ENCODE measurements at regions not wholly inside any gene's neighbourhood (a gene's known extent, or its start where the extent isn't known, plus 50 kb on each side); places are given as distances from the start of the nearest gene placed in this dataset.

DNA sequence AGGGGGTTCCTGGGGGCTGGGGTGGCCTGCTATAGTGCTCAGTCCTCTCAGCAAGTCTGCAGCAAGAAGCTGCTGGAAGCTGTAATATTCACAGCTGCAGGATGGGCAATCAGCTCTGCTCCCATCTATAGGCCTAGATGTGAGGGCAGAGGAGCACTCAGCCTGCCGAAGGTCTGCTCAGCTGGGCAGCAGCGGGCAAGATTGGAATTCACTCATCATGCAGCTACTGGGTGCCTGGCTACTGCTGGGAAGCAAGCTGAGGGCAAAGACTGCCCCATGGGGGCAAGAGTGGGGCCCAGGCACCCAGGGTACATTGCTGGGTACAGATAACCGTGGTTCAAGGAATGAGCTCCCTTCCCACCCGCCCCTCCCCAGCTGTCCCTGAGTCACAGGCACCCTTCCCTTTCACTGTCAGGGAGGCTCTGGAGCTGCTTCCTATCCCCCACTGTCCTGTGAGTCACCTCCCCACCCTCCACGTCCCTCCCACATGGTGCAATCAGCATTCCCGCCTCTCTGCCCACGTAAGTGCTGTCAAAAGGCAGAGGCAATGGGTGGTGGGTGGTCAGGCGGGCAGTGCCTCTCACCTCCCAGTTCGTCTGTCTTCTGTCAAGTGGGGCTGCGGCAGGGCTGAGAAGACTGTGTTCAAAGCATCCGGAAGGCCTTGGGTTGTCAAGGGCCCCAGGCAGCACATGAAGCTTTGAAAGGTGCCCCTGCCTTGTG is 169.2 kb downstream of the TRIM43 start:
- TF ChIP-seq, protein P1, sequence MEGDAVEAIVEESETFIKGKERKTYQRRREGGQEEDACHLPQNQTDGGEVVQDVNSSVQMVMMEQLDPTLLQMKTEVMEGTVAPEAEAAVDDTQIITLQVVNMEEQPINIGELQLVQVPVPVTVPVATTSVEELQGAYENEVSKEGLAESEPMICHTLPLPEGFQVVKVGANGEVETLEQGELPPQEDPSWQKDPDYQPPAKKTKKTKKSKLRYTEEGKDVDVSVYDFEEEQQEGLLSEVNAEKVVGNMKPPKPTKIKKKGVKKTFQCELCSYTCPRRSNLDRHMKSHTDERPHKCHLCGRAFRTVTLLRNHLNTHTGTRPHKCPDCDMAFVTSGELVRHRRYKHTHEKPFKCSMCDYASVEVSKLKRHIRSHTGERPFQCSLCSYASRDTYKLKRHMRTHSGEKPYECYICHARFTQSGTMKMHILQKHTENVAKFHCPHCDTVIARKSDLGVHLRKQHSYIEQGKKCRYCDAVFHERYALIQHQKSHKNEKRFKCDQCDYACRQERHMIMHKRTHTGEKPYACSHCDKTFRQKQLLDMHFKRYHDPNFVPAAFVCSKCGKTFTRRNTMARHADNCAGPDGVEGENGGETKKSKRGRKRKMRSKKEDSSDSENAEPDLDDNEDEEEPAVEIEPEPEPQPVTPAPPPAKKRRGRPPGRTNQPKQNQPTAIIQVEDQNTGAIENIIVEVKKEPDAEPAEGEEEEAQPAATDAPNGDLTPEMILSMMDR (IDR thresholded peaks at IDR 0.05): no peak
- TF ChIP-seq CBX2 (IDR thresholded peaks at IDR 0.05; ENCODE audit: borderline replicate concordance, low read depth) (no peak), ZC3H11A (IDR thresholded peaks at IDR 0.05) (no peak)
